H9 (cell line): ENCODE measurements at regions not wholly inside any gene's neighbourhood (a gene's known extent, or its start where the extent isn't known, plus 50 kb on each side); places are given as distances from the start of the nearest gene placed in this dataset.

Experiments
- DNase-seq: peaks from one replicate; pipeline ENCODE4 v3.0.0-alpha.2; 2017
- H2AFZ ChIP-seq: one replicate; pipeline ENCODE4 v1.6.1; 2013; ENCODE audit warnings: mild to moderate bottlenecking, low read length, control low read depth, moderate library complexity
- H2AK5ac ChIP-seq: 2 replicates; pipeline ENCODE4 v1.6.1; 2013; ENCODE audit warnings: low read length, control low read depth, mixed read lengths; ENCODE audit not compliant: insufficient read length
- H2BK120ac ChIP-seq: one replicate; pipeline ENCODE4 v1.6.1; 2013; ENCODE audit warnings: low read depth, mild to moderate bottlenecking, low read length, control low read depth, inconsistent platforms; ENCODE audit not compliant: poor library complexity, severe bottlenecking
- H2BK12ac ChIP-seq: 2 replicates; pipeline ENCODE4 v1.6.1; 2013; ENCODE audit warnings: low read length, control low read depth, mixed read lengths, low read depth; ENCODE audit not compliant: insufficient read length
- H2BK15ac ChIP-seq: 2 replicates; pipeline ENCODE4 v1.6.1; 2013; ENCODE audit warnings: low read depth, low read length, control low read depth
- H2BK20ac ChIP-seq: one replicate; pipeline ENCODE4 v1.6.1; 2013; ENCODE audit warnings: low read depth, mild to moderate bottlenecking, low read length, control low read depth, inconsistent platforms; ENCODE audit not compliant: poor library complexity, severe bottlenecking
- H2BK5ac ChIP-seq: 2 replicates; pipeline ENCODE4 v1.6.1; 2013; ENCODE audit warnings: low read length, control low read depth, mixed read lengths; ENCODE audit not compliant: insufficient read length
- H3K14ac ChIP-seq: 2 replicates; pipeline ENCODE4 v1.6.1; 2013; ENCODE audit warnings: low read length, control low read depth; ENCODE audit not compliant: insufficient read depth
- H3K18ac ChIP-seq: 2 replicates; pipeline ENCODE4 v1.6.1; 2013; ENCODE audit warnings: low read depth, mild to moderate bottlenecking, mixed read lengths, low read length, control low read depth; ENCODE audit not compliant: insufficient read length
- H3K23ac ChIP-seq: 2 replicates; pipeline ENCODE4 v1.6.1; 2013; ENCODE audit warnings: low read length, control low read depth, mixed read lengths, low read depth; ENCODE audit not compliant: insufficient read length
- H3K23me2 ChIP-seq: 2 replicates; pipeline ENCODE4 v1.6.1; 2013; ENCODE audit warnings: low read depth, mild to moderate bottlenecking, mixed read lengths, low read length, control low read depth; ENCODE audit not compliant: insufficient read length, poor library complexity, severe bottlenecking
- H3K27ac ChIP-seq: 2 replicates; pipeline ENCODE4 v1.5.1; 2013; ENCODE audit warnings: low read length, control low read depth, mixed read lengths, low read depth; ENCODE audit not compliant: insufficient read length
- H3K27me3 ChIP-seq: 2 replicates; pipeline ENCODE4 v1.6.1; 2013; ENCODE audit warnings: low read length, control low read depth, inconsistent platforms; ENCODE audit not compliant: insufficient read depth
- H3K4ac ChIP-seq: 2 replicates; pipeline ENCODE4 v1.6.1; 2013; ENCODE audit warnings: low read depth, mild to moderate bottlenecking, control low read depth, inconsistent platforms, low read length, moderate library complexity
- H3K4me1 ChIP-seq: 2 replicates; pipeline ENCODE4 v1.6.1; 2013; ENCODE audit warnings: low read length, control low read depth, inconsistent platforms; ENCODE audit not compliant: insufficient read depth
- H3K4me2 ChIP-seq: 2 replicates; pipeline ENCODE4 v1.6.1; 2013; ENCODE audit warnings: low read length, control low read depth, mixed read lengths; ENCODE audit not compliant: insufficient read length, insufficient read depth
- H3K56ac ChIP-seq: 2 replicates; pipeline ENCODE4 v1.6.1; 2013; ENCODE audit warnings: low read depth, mild to moderate bottlenecking, mixed read lengths, low read length, control low read depth; ENCODE audit not compliant: insufficient read length
- H3K79me1 ChIP-seq: 2 replicates; pipeline ENCODE4 v1.6.1; 2013; ENCODE audit warnings: low read depth, mild to moderate bottlenecking, moderate library complexity, low read length, control low read depth, inconsistent platforms; ENCODE audit not compliant: insufficient read depth, poor library complexity, severe bottlenecking
- H3K79me2 ChIP-seq: 2 replicates; pipeline ENCODE4 v1.6.1; 2013; ENCODE audit warnings: low read length, control low read depth, inconsistent platforms; ENCODE audit not compliant: insufficient read depth
- H3K9ac ChIP-seq: 2 replicates; pipeline ENCODE4 v1.6.1; 2013; ENCODE audit warnings: low read length, control low read depth, mixed read lengths; ENCODE audit not compliant: insufficient read length; ENCODE audit errors: extremely low read depth
- H3K9me3 ChIP-seq: one replicate; pipeline ENCODE4 v1.6.1; 2013; ENCODE audit warnings: low read depth, low read length, inconsistent platforms; ENCODE audit not compliant: control insufficient read depth
- H3T11ph ChIP-seq: one replicate; pipeline ENCODE4 v1.6.1; 2013; ENCODE audit warnings: mild to moderate bottlenecking, low read length, control low read depth, inconsistent platforms
- H4K20me1 ChIP-seq: one replicate; pipeline ENCODE4 v1.6.1; 2013; ENCODE audit not compliant: control insufficient read depth, insufficient read length, insufficient read depth
- H4K5ac ChIP-seq: 2 replicates; pipeline ENCODE4 v1.6.1; 2013; ENCODE audit warnings: low read depth, mild to moderate bottlenecking, mixed read lengths, low read length, control low read depth; ENCODE audit not compliant: insufficient read length
- H4K8ac ChIP-seq: replicated peaks from 2 replicates; pipeline ENCODE4 v1.6.1; 2013; ENCODE audit warnings: low read length, control low read depth, mixed read lengths, low read depth; ENCODE audit not compliant: insufficient read length
- H4K91ac ChIP-seq: 2 replicates; pipeline ENCODE4 v1.6.1; 2013; ENCODE audit warnings: low read depth, mild to moderate bottlenecking, moderate library complexity, mixed read lengths, low read length, control low read depth; ENCODE audit not compliant: insufficient read length
- H3K27ac Mint-ChIP-seq, 3 experiments: 2 replicates in 2 of 3; 3 replicates in 1 of 3; pipeline ENCODE4 v1.8.0; 2020 to 2021; ENCODE audit warnings: mixed read lengths in 3 of 3, mild to moderate bottlenecking in 1 of 3, moderate library complexity in 1 of 3
- H3K27me3 Mint-ChIP-seq: 2 replicates; pipeline ENCODE4 v1.8.0; 2021; ENCODE audit warnings: low read depth, mild to moderate bottlenecking, moderate library complexity, mixed read lengths
- H3K36me3 Mint-ChIP-seq, 3 experiments: 2 replicates in 2 of 3; 3 replicates in 1 of 3; pipeline ENCODE4 v1.8.0; 2020 to 2021; ENCODE audit warnings: low read depth in 3 of 3, mixed read lengths in 3 of 3; ENCODE audit not compliant: insufficient read depth in 1 of 3
- H3K4me1 Mint-ChIP-seq, 2 experiments: 2 replicates each; pipeline ENCODE4 v1.8.0; 2020; ENCODE audit warnings: mixed read lengths in 2 of 2
- H3K4me3 Mint-ChIP-seq, 2 experiments: 2 replicates in 1 of 2; 3 replicates in 1 of 2; pipeline ENCODE4 v1.8.0; 2020 to 2021; ENCODE audit warnings: mild to moderate bottlenecking in 2 of 2, mixed read lengths in 2 of 2, moderate library complexity in 1 of 2
- H3K9me3 Mint-ChIP-seq, 2 experiments: 2 replicates in 1 of 2; 3 replicates in 1 of 2; pipeline ENCODE4 v1.8.0; 2020; ENCODE audit warnings: mild to moderate bottlenecking in 2 of 2, mixed read lengths in 2 of 2, moderate library complexity in 1 of 2
- CTCF ChIP-seq: fragments of 200-600 bp; sonication (generic); conservative IDR thresholded peaks from 3 replicates; pipeline ENCODE4 v1.8.0; 2021; ENCODE audit warnings: antibody characterized with exemption, mild to moderate bottlenecking
- WGBS: extraction: QIAGEN DNeasy Blood & Tissue Kit; methylation state at CpG from one replicate; pipeline ENCODE4 v1.1.7; 2013; ENCODE audit warnings: missing lambda C conversion rate, low lambda C conversion rate, mixed read lengths; ENCODE audit not compliant: insufficient read length; ENCODE audit errors: extremely low coverage; 5-methylcytosine and 5-hydroxymethylcytosine counted together

- Histone ChIP-seq H2BK20ac (no peak overlapping the region), H4K5ac (no peak overlapping the region), H3K27me3 (no peaks in the 10 kb centered on the region), H3K9ac (no peak overlapping the region), H2BK12ac (no peak overlapping the region), H2AK5ac (no peak overlapping the region), H3K4me2 (no peak overlapping the region), H3K23ac (no peak overlapping the region), H3K4me1 (peaks cover 6% of the 10 kb centered on the region; the same call in 1 of the 2 replicates), H3K18ac (no peak overlapping the region), H3K79me1 (no peaks in the 10 kb centered on the region), H3K4ac (no peak overlapping the region), H2BK15ac (no peak overlapping the region), H3K79me2 (no peaks in the 10 kb centered on the region), H3K27ac (no peak overlapping the region), H2AFZ (no peak overlapping the region), H3T11ph (no peak overlapping the region), H3K9me3 (no peaks in the 10 kb centered on the region), H2BK120ac (no peak overlapping the region), H3K56ac (no peak overlapping the region), H3K14ac (no peak overlapping the region), H4K8ac (no peak overlapping the region), H3K23me2 (no peaks in the 10 kb centered on the region), H2BK5ac (no peak overlapping the region), H4K20me1 (no peaks in the 10 kb centered on the region), H4K91ac (no peak overlapping the region)
- Mint-ChIP-seq H3K27me3 (peaks cover 19% of the 10 kb centered on the region), H3K4me3 (no peak overlapping the region), H3K36me3 (no peaks in the 10 kb centered on the region), H3K27ac (no peak overlapping the region), H3K4me1 (peaks cover 16 to 18% of the 10 kb centered on the region in 2 experiments), H3K9me3 (no peaks in the 10 kb centered on the region; a peak in 1 of 5 replicates)
- TF ChIP-seq CTCF: no peak
- DNase-seq: no peak
- WGBS: no CpG with 5 or more reads among the region's 4 CpGs
Measured at GRCh38 chr22:49067504-49067903, 760.2 kb downstream of the BRD1 start.
